Bronchial epithelial cell (primary cell): ENCODE measurements at regions not wholly inside any gene's neighbourhood (a gene's known extent, or its start where the extent isn't known, plus 50 kb on each side); places are given as distances from the start of the nearest gene placed in this dataset.

Source experiments
- DNase-seq: peaks from one replicate; pipeline ENCODE4 v3.0.0-alpha.2; 2010; ENCODE audit warnings: low read depth
- FAIRE-seq: peaks from 2 replicates; lab custom pipeline; 2011; peaks lifted over from hg19 to GRCh38; lab: Jason Lieb, UNC
- H3K27me3 ChIP-seq: 2 replicates; pipeline ENCODE4 v1.5.1; 2011; ENCODE audit warnings: low read length; ENCODE audit not compliant: control insufficient read depth, insufficient read depth
- H3K36me3 ChIP-seq: 2 replicates; pipeline ENCODE4 v1.5.1; 2011; ENCODE audit warnings: low read length; ENCODE audit not compliant: control insufficient read depth, insufficient read depth
- H3K4me3 ChIP-seq: 2 replicates; pipeline ENCODE4 v1.5.1; 2011; ENCODE audit warnings: mild to moderate bottlenecking, low read depth, low read length, control low read depth
- CTCF ChIP-seq: IDR thresholded peaks from 2 replicates; pipeline ENCODE4 v1.5.1; 2011; ENCODE audit warnings: mild to moderate bottlenecking, moderate library complexity, low read length, control low read depth, inconsistent platforms; ENCODE audit not compliant: insufficient read depth, severe bottlenecking

GRCh38 chr9:29214154-29214689 lies 1640.9 kb upstream of the C9orf72 start:
- H3K36me3 ChIP-seq, result no peaks in the 10 kb centered on the region
- no peak for FAIRE-seq
- H3K4me3 ChIP-seq, result peak overlapping the region; percentile 6
- no peak for TF ChIP-seq CTCF
- H3K27me3 ChIP-seq, result peaks cover 37% of the 10 kb centered on the region
- DNase-seq, result no peak

GRCh38 chr9:29214690-29215253 lies 1641.5 kb upstream of the C9orf72 start:
- DNase-seq (no peak), FAIRE-seq (no peak)
- Histone ChIP-seq H3K36me3 (no peaks in the 10 kb centered on the region), H3K4me3 (no peak overlapping the region), H3K27me3 (peaks cover 37% of the 10 kb centered on the region)
- TF ChIP-seq CTCF, result no peak

GRCh38 chr9:29217966-29218365 lies 1644.7 kb upstream of the C9orf72 start:
- no peaks in the 10 kb centered on the region for H3K36me3 ChIP-seq
- TF ChIP-seq CTCF, result no peak
- DNase-seq (no peak), FAIRE-seq (no peak)
- H3K4me3 ChIP-seq, result no peak overlapping the region
- peaks cover 24% of the 10 kb centered on the region for H3K27me3 ChIP-seq

- TF ChIP-seq CTCF, result no peak
- Histone ChIP-seq H3K27me3 (peaks cover under 1% of the 10 kb centered on the region), H3K4me3 (no peak overlapping the region), H3K36me3 (no peaks in the 10 kb centered on the region)
- no peak for DNase-seq
- no peak for FAIRE-seq
Measured at GRCh38 chr9:29220596-29221251, 1647.4 kb upstream of the C9orf72 start.

GRCh38 chr9:29228558-29228957 lies 1655.3 kb upstream of the C9orf72 start:
- no peak for DNase-seq
- H3K36me3 ChIP-seq, result no peaks in the 10 kb centered on the region
- H3K27me3 ChIP-seq, result no peaks in the 10 kb centered on the region
- no peak for TF ChIP-seq CTCF
- H3K4me3 ChIP-seq, result no peak overlapping the region
- FAIRE-seq, result no peak
